ENCODE measurements at regions not wholly inside any gene's neighbourhood (a gene's known extent, or its start where the extent isn't known, plus 50 kb on each side); places are given as distances from the start of the nearest gene placed in this dataset.

- no peak for TF ChIP-seq CTCF (IDR thresholded peaks at IDR 0.05; ENCODE audit: low read depth, low read length)
- no peak for DNase-seq
- Histone ChIP-seq H3K4me3 (ENCODE audit: low read depth, low read length) (no peak overlapping the region), H3K27ac (no peak overlapping the region), H3K9me3 (ENCODE audit: severe bottlenecking) (no peaks in the 10 kb centered on the region), H3K27me3 (ENCODE audit: insufficient read depth, low read depth, severe bottlenecking) (no peaks in the 10 kb centered on the region), H3K36me3 (no peaks in the 10 kb centered on the region)
Measured at GRCh38 chr12:126873701-126874100, 1393.3 kb upstream of the TMEM132C start.

GRCh38 chr12:126874427-126875026 is 1392.4 kb upstream of the TMEM132C start:
- H3K27me3 ChIP-seq (ENCODE audit: insufficient read depth, low read depth, severe bottlenecking): no peaks in the 10 kb centered on the region
- no peaks in the 10 kb centered on the region for H3K9me3 ChIP-seq (ENCODE audit: severe bottlenecking)
- H3K4me3 ChIP-seq (ENCODE audit: low read depth, low read length): no peak overlapping the region
- peak; percentile 97 for TF ChIP-seq CTCF (IDR thresholded peaks at IDR 0.05; ENCODE audit: low read depth, low read length)
- H3K36me3 ChIP-seq: no peaks in the 10 kb centered on the region
- peak; percentile 85 for DNase-seq
- peak overlapping the region; percentile 28; the same call in 1 of the 2 replicates for H3K27ac ChIP-seq

GRCh38 chr12:126879842-126880241 is 1387.1 kb upstream of the TMEM132C start:
- Histone ChIP-seq H3K27me3 (ENCODE audit: insufficient read depth, low read depth, severe bottlenecking) (no peaks in the 10 kb centered on the region), H3K9me3 (ENCODE audit: severe bottlenecking) (no peaks in the 10 kb centered on the region), H3K4me3 (ENCODE audit: low read depth, low read length) (no peak overlapping the region), H3K36me3 (no peaks in the 10 kb centered on the region), H3K27ac (no peak overlapping the region)
- DNase-seq: no peak
- no peak for TF ChIP-seq CTCF (IDR thresholded peaks at IDR 0.05; ENCODE audit: low read depth, low read length)

- no peak for DNase-seq
- no peak overlapping the region for H3K27ac ChIP-seq
- no peaks in the 10 kb centered on the region for H3K36me3 ChIP-seq
- no peak overlapping the region for H3K4me3 ChIP-seq (ENCODE audit: low read depth, low read length)
- TF ChIP-seq CTCF (IDR thresholded peaks at IDR 0.05; ENCODE audit: low read depth, low read length): no peak
- no peaks in the 10 kb centered on the region for H3K27me3 ChIP-seq (ENCODE audit: insufficient read depth, low read depth, severe bottlenecking)
- H3K9me3 ChIP-seq (ENCODE audit: severe bottlenecking): no peaks in the 10 kb centered on the region
Measured at GRCh38 chr12:126883697-126884096, 1383.3 kb upstream of the TMEM132C start.

GRCh38 chr12:126889501-126889900 is 1377.5 kb upstream of the TMEM132C start:
- H3K27me3 ChIP-seq (ENCODE audit: insufficient read depth, low read depth, severe bottlenecking): no peaks in the 10 kb centered on the region
- no peaks in the 10 kb centered on the region for H3K36me3 ChIP-seq
- H3K27ac ChIP-seq: no peak overlapping the region
- H3K4me3 ChIP-seq (ENCODE audit: low read depth, low read length): no peak overlapping the region
- no peaks in the 10 kb centered on the region for H3K9me3 ChIP-seq (ENCODE audit: severe bottlenecking)
- no peak for TF ChIP-seq CTCF (IDR thresholded peaks at IDR 0.05; ENCODE audit: low read depth, low read length)
- no peak for DNase-seq

- Histone ChIP-seq H3K27me3 (ENCODE audit: insufficient read depth, low read depth, severe bottlenecking) (no peaks in the 10 kb centered on the region), H3K36me3 (no peaks in the 10 kb centered on the region), H3K4me3 (ENCODE audit: low read depth, low read length) (no peak overlapping the region), H3K27ac (no peak overlapping the region), H3K9me3 (ENCODE audit: severe bottlenecking) (no peaks in the 10 kb centered on the region)
- TF ChIP-seq CTCF (IDR thresholded peaks at IDR 0.05; ENCODE audit: low read depth, low read length): no peak
- DNase-seq: no peak
Measured at GRCh38 chr12:126890097-126890496, 1376.9 kb upstream of the TMEM132C start.
